B cell (primary cell): ENCODE measurements at regions not wholly inside any gene's neighbourhood (a gene's known extent, or its start where the extent isn't known, plus 50 kb on each side); places are given as distances from the start of the nearest gene placed in this dataset.

Experiments
- ATAC-seq: fragments of 200-7000 bp; cut with Tn5 transposase; one replicate; pipeline ENCODE4 v1.10.0; 2021; ENCODE audit warnings: low read depth, mild to moderate bottlenecking, moderate number of reproducible peaks, moderate library complexity
- CTCF ChIA-PET: fragments of 350-600 bp; sonication (Branson Sonifier 250); formaldehyde crosslinking; loops from one replicate; lab custom pipeline; 2021; ENCODE audit warnings: antibody characterized with exemption, inconsistent platforms; lab: Charles Lee
- POLR2A ChIA-PET: fragments of 350-600 bp; sonication (Branson Sonifier 250); formaldehyde crosslinking; loops from one replicate; lab custom pipeline; 2021; ENCODE audit warnings: antibody characterized with exemption; lab: Charles Lee
- DNase-seq: peaks from one replicate; pipeline ENCODE4 v3.0.0; 2013
- H2AFZ ChIP-seq: 2 replicates; pipeline ENCODE4 v1.6.1; 2012; ENCODE audit warnings: mild to moderate bottlenecking, low read depth, low read length; ENCODE audit not compliant: insufficient read depth, poor library complexity, severe bottlenecking
- H3K27ac ChIP-seq, 2 donors: 1 replicate in 1 of 2; 2 replicates in 1 of 2; pipeline ENCODE4 v1.5.1; 2012 to 2013; ENCODE audit warnings: low read length in 2 of 2, mild to moderate bottlenecking in 2 of 2, moderate library complexity in 1 of 2
- H3K27me3 ChIP-seq, 4 experiments: fragments of 200-600 bp in 1 of 4; sonication (generic) in 1 of 4; replicated peaks in 1 of 4; 1 replicate in 2 of 4; 2 replicates in 2 of 4; pipeline versions ENCODE4 v1.6.1 to v1.7.0; 2013 to 2016; ENCODE audit warnings: low read length in 3 of 4, mild to moderate bottlenecking in 2 of 4, mixed read lengths in 1 of 4, moderate library complexity in 1 of 4; ENCODE audit not compliant: insufficient read depth in 4 of 4, control insufficient read depth in 3 of 4; ENCODE audit errors: control extremely low read depth in 1 of 4
- H3K36me3 ChIP-seq, 2 experiments: replicated peaks in 1 of 2; 1 replicate in 1 of 2; 2 replicates in 1 of 2; pipeline versions ENCODE4 v1.6.1 to v1.7.1; 2013; ENCODE audit warnings: low read length in 1 of 2; ENCODE audit not compliant: insufficient read depth in 2 of 2, control insufficient read depth in 1 of 2; ENCODE audit errors: control extremely low read depth in 1 of 2, extremely low read depth in 1 of 2
- H3K4me1 ChIP-seq, 2 donors: fragments of 200-600 bp in 1 of 2; sonication (generic) in 1 of 2; 1 replicate in 1 of 2; 2 replicates in 1 of 2; pipeline versions ENCODE4 v1.5.1 to v1.6.1; 2013 to 2017; ENCODE audit warnings: low read length in 2 of 2; ENCODE audit not compliant: control insufficient read depth in 2 of 2, insufficient read depth in 2 of 2
- H3K4me2 ChIP-seq: replicated peaks from 2 replicates; pipeline ENCODE3; 2012; ENCODE audit warnings: mild to moderate bottlenecking, low read depth, low read length; ENCODE audit not compliant: poor library complexity, severe bottlenecking
- H3K4me3 ChIP-seq, 5 experiments: fragments of 200-600 bp in 1 of 5; sonication (generic) in 1 of 5; 1 replicate in 3 of 5; 2 replicates in 2 of 5; pipeline versions ENCODE4 v1.5.1 to v1.7.0; 2011 to 2016; ENCODE audit warnings: low read length in 4 of 5, mild to moderate bottlenecking in 4 of 5, low read depth in 2 of 5, control low read depth in 1 of 5, moderate library complexity in 1 of 5; ENCODE audit not compliant: insufficient read depth in 1 of 5; ENCODE audit errors: control extremely low read depth in 1 of 5, extremely low read depth in 1 of 5
- H3K79me2 ChIP-seq: fragments of 200-600 bp; sonication (generic); one replicate; pipeline ENCODE4 v1.6.0; 2016; ENCODE audit warnings: low read length; ENCODE audit not compliant: control insufficient read depth, insufficient read depth
- H3K9ac ChIP-seq: fragments of 200-600 bp; sonication (generic); 2 replicates; pipeline ENCODE4 v1.6.1; 2017; ENCODE audit warnings: mild to moderate bottlenecking, low read length, moderate library complexity
- H3K9me3 ChIP-seq, 3 donors: one replicate each; pipeline versions ENCODE4 v1.6.1 to v1.7.1; 2013; ENCODE audit warnings: low read length in 2 of 3; ENCODE audit not compliant: control insufficient read depth in 2 of 3, insufficient read depth in 1 of 3; ENCODE audit errors: control extremely low read depth in 1 of 3
- H4K20me1 ChIP-seq: 2 replicates; pipeline ENCODE4 v1.6.0; 2012; ENCODE audit warnings: mild to moderate bottlenecking, low read length; ENCODE audit not compliant: insufficient read depth, control insufficient read depth, poor library complexity, severe bottlenecking
- H3K27ac Mint-ChIP-seq: one replicate; pipeline ENCODE4 v1.8.0; 2021; ENCODE audit warnings: mixed read lengths
- H3K27me3 Mint-ChIP-seq: one replicate; pipeline ENCODE4 v1.8.0; 2021; ENCODE audit warnings: mixed read lengths
- H3K4me1 Mint-ChIP-seq: one replicate; pipeline ENCODE4 v1.8.0; 2021; ENCODE audit warnings: mixed read lengths
- H3K4me3 Mint-ChIP-seq: one replicate; pipeline ENCODE4 v1.8.0; 2021; ENCODE audit warnings: mixed read lengths
- H3K9me3 Mint-ChIP-seq: one replicate; pipeline ENCODE4 v1.8.0; 2022; ENCODE audit warnings: mixed read lengths; ENCODE audit not compliant: insufficient read depth
- CTCF ChIP-seq: fragments of 200-600 bp; IDR thresholded peaks from one replicate; pipeline ENCODE4 v1.8.0; 2022; ENCODE audit warnings: antibody characterized with exemption, mild to moderate bottlenecking
- EZH2 ChIP-seq: IDR thresholded peaks from 2 replicates; pipeline ENCODE4 v1.6.1; 2012; ENCODE audit warnings: borderline replicate concordance, low read depth, mild to moderate bottlenecking, moderate library complexity, low read length; ENCODE audit not compliant: insufficient read depth, poor library complexity, severe bottlenecking
- WGBS: methylation state at CpG from one replicate; pipeline ENCODE4 v1.1.5; 2013; ENCODE audit warnings: missing lambda C conversion rate; ENCODE audit not compliant: insufficient coverage; 5-methylcytosine and 5-hydroxymethylcytosine counted together
- intact Hi-C: fragments of 100-400 bp; cut with micrococcal nuclease; formaldehyde crosslinking; loops from one replicate; pipeline ENCODE4 v1.10.0; 2022

- Histone ChIP-seq H4K20me1 (no peaks in the 10 kb centered on the region), H3K36me3 (no peaks in the 10 kb centered on the region), H3K4me3 (no peak overlapping the region), H3K9ac (no peak overlapping the region), H3K9me3 (peaks cover 0 to 2% (median 0%) of the 10 kb centered on the region in 3 donors), H3K4me2 (no peak overlapping the region), H2AFZ (no peak overlapping the region), H3K27ac (no peak overlapping the region), H3K4me1 (no peaks in the 10 kb centered on the region), H3K79me2 (no peaks in the 10 kb centered on the region), H3K27me3 (peaks cover 0 to 4% (median under 1%) of the 10 kb centered on the region in 4 experiments)
- CTCF ChIA-PET = no interaction called here
- DNase-seq (no peak), ATAC-seq (no peak)
- H3K27ac Mint-ChIP-seq = no peak overlapping the region
- H3K9me3 Mint-ChIP-seq = no peaks in the 10 kb centered on the region
- TF ChIP-seq CTCF (no peak), EZH2 (no peak)
- intact Hi-C loops = no loop called here
- peaks cover 9% of the 10 kb centered on the region for H3K27me3 Mint-ChIP-seq
- POLR2A ChIA-PET = no interaction called here
- no CpG with 5 or more reads among the region's 3 CpGs for WGBS
- H3K4me1 Mint-ChIP-seq = no peaks in the 10 kb centered on the region
- H3K4me3 Mint-ChIP-seq = no peak overlapping the region
Measured at GRCh38 chr1:194214735-194215134, 1028.3 kb upstream of the B3GALT2 start.

- Mint-ChIP-seq H3K4me1 (no peaks in the 10 kb centered on the region), H3K27ac (no peak overlapping the region), H3K27me3 (peaks cover 7% of the 10 kb centered on the region), H3K9me3 (no peaks in the 10 kb centered on the region), H3K4me3 (no peak overlapping the region)
- Histone ChIP-seq H3K36me3 (no peaks in the 10 kb centered on the region), H2AFZ (no peak overlapping the region), H3K27ac (no peak overlapping the region), H3K4me2 (no peak overlapping the region), H3K9me3 (peaks cover 0 to 4% (median 0%) of the 10 kb centered on the region in 3 donors), H3K79me2 (no peaks in the 10 kb centered on the region), H3K4me1 (no peaks in the 10 kb centered on the region), H3K4me3 (no peak overlapping the region), H3K27me3 (peaks cover 0 to 3% (median 0%) of the 10 kb centered on the region in 4 experiments), H3K9ac (no peak overlapping the region), H4K20me1 (no peaks in the 10 kb centered on the region)
- intact Hi-C loops = no loop called here
- DNase-seq (no peak), ATAC-seq (no peak)
- TF ChIP-seq CTCF = no peak
- TF ChIP-seq EZH2 = no peak
- POLR2A ChIA-PET = no interaction called here
- CTCF ChIA-PET = no interaction called here
Measured at GRCh38 chr1:194209920-194210319, 1023.5 kb upstream of the B3GALT2 start.
